ENCODE measurements at regions not wholly inside any gene's neighbourhood (a gene's known extent, or its start where the extent isn't known, plus 50 kb on each side); places are given as distances from the start of the nearest gene placed in this dataset.

DNA sequence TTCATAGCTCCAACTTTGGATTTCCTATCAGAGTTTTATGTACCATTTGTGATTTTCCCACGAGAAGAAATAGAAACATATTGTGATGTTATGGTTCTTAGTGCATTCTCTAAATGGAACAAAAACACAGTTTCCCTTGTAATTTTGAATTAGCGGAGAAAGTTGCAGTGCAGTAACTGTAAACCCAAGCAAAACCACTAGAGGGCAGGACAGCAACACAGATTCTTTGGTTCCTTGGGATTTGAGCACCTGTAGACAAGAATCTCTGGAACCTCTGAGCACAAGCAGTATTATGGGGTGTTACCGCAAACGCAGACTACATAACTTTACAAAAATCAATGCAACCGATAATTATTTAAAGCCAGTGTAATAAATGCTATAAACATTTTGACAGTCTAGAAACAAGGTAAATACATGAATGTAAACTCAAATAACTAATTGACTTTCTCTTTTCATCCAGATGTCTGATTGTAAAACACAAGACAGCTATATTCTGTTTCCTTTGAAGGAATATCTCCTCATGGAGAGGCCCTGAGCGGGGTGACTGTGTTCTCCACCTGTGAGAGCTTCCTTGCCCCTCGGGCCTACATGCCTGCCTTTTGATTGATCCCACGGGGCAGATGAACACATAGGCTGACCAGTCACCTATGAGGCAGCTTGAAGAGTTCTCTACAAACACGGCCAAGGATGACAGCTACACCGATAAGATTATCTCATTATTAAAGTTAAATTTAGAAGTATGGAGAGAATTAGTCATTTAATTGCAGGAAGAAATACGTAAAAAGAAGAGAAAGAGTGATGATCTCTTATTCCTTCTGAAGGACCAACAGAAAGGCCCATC, 67.5 kb upstream of the COL21A1 start:
- ATAC-seq (replicated peaks) (no peak), DNase-seq (no peak)
- H3K36me3 Mint-ChIP-seq (ENCODE audit: insufficient read depth): no peaks in the 10 kb centered on the region
- no peak overlapping the region for H3K4me3 Mint-ChIP-seq
- no peaks in the 10 kb centered on the region for H3K4me1 Mint-ChIP-seq (ENCODE audit: low read depth in 2 of 2)
- H3K27me3 Mint-ChIP-seq: no peaks in the 10 kb centered on the region
- H3K9me3 Mint-ChIP-seq: peaks cover 1 to 2% of the 10 kb centered on the region in 2 donors
- H3K27ac Mint-ChIP-seq: no peak overlapping the region

- DNase-seq (no peak), ATAC-seq (replicated peaks) (no peak)
- no peak overlapping the region for H3K4me3 Mint-ChIP-seq
- H3K4me1 Mint-ChIP-seq (ENCODE audit: low read depth in 2 of 2): no peaks in the 10 kb centered on the region
- peaks cover 5 to 8% of the 10 kb centered on the region in 2 donors for H3K9me3 Mint-ChIP-seq
- no peak overlapping the region for H3K27ac Mint-ChIP-seq
- no peaks in the 10 kb centered on the region for H3K36me3 Mint-ChIP-seq (ENCODE audit: insufficient read depth)
- no peaks in the 10 kb centered on the region for H3K27me3 Mint-ChIP-seq
Measured at GRCh38 chr6:56311533-56312448, 64.4 kb upstream of the COL21A1 start.

GRCh38 chr6:56311061-56311460, 63.7 kb upstream of the COL21A1 start:
- no peak overlapping the region for H3K4me3 Mint-ChIP-seq
- no peak for ATAC-seq (replicated peaks)

GRCh38 chr6:56310241-56310640, 62.9 kb upstream of the COL21A1 start:
- H3K9me3 Mint-ChIP-seq: peaks cover 5 to 8% of the 10 kb centered on the region in 2 donors
- ATAC-seq (replicated peaks) (no peak), DNase-seq (no peak)
- no peaks in the 10 kb centered on the region for H3K36me3 Mint-ChIP-seq (ENCODE audit: insufficient read depth)
- H3K27me3 Mint-ChIP-seq: no peaks in the 10 kb centered on the region
- H3K4me1 Mint-ChIP-seq (ENCODE audit: low read depth in 2 of 2): no peaks in the 10 kb centered on the region
- no peak overlapping the region for H3K27ac Mint-ChIP-seq
- H3K4me3 Mint-ChIP-seq: no peak overlapping the region

More at GRCh38 chr6:56311061-56311460, 63.7 kb upstream of the COL21A1 start:
- Mint-ChIP-seq H3K27me3 (no peaks in the 10 kb centered on the region), H3K36me3 (ENCODE audit: insufficient read depth) (no peaks in the 10 kb centered on the region), H3K9me3 (peaks cover 5 to 8% of the 10 kb centered on the region in 2 donors), H3K4me1 (ENCODE audit: low read depth in 2 of 2) (no peaks in the 10 kb centered on the region), H3K27ac (no peak overlapping the region)
- DNase-seq: no peak

GRCh38 chr6:56299916-56300315, 52.5 kb upstream of the COL21A1 start:
- H3K36me3 Mint-ChIP-seq (ENCODE audit: insufficient read depth): no peaks in the 10 kb centered on the region
- H3K27ac Mint-ChIP-seq: no peak overlapping the region
- DNase-seq: no peak
- no peaks in the 10 kb centered on the region for H3K27me3 Mint-ChIP-seq
- ATAC-seq (replicated peaks): no peak
- H3K4me1 Mint-ChIP-seq (ENCODE audit: low read depth in 2 of 2): no peaks in the 10 kb centered on the region
- H3K4me3 Mint-ChIP-seq: no peak overlapping the region
- H3K9me3 Mint-ChIP-seq: peaks cover 2 to 7% of the 10 kb centered on the region in 2 donors

DNA sequence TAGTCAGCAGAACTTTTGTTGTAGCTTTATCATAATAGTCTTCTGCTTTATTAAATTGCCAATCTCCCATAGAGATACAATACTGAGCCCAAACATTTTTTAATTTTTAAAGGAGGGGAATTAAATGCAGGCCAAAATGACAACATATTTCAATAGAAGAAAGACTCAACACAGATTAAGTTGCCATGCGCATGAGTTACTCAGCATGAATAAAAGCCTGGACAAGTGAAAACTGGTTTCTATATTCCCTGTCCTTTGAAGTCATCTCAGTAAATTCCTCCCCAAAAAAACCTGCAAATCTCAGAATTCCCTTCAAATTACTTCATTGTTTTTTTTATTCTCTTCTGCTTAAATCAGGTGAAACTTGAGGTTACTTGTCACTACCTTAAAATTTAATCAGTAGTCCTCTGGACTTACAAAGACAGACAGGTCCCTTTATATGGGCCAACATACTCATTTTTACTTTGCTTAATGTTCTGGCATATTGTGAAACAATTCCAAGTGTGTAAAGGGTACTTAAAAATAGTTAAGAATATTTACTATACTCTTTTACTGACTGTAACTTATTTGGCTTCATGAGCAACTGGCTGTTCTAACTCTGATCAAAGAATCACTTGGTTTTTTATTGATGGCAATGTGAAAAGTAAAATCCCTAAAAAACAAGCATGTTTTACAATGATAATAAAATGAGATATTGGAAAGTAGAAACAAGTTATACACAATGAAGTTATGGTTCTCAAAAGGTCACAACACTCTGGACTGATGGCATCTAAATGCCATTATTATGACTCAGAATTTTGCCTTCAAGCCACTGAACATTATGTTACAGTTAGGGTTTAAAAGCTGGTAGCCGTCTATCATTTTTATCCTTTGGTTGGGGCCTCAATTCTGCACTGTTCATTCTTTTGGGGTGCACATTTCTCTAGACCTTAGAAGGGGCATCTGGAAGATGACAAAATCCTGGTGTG, 49.9 kb upstream of the COL21A1 start:
- Mint-ChIP-seq H3K4me1 (ENCODE audit: low read depth in 2 of 2) (no peaks in the 10 kb centered on the region), H3K36me3 (ENCODE audit: insufficient read depth) (no peaks in the 10 kb centered on the region), H3K27ac (no peak overlapping the region), H3K4me3 (no peak overlapping the region), H3K9me3 (peaks cover 0 to 2% of the 10 kb centered on the region in 2 donors), H3K27me3 (no peaks in the 10 kb centered on the region)
- ATAC-seq (replicated peaks) (no peak), DNase-seq (no peak)

All from effector memory CD8-positive, alpha-beta T cell (primary cell).